NT2/D1 (cell line): ENCODE measurements at regions not wholly inside any gene's neighbourhood (a gene's known extent, or its start where the extent isn't known, plus 50 kb on each side); places are given as distances from the start of the nearest gene placed in this dataset.

Source experiments
- DNase-seq: peaks from one replicate; pipeline ENCODE4 v3.0.0-alpha.2; 2011; ENCODE audit warnings: low read depth, low spot score
- H3K27me3 ChIP-seq: 2 replicates; pipeline ENCODE4 v1.6.0; 2011; ENCODE audit warnings: mild to moderate bottlenecking; ENCODE audit not compliant: insufficient read length, insufficient read depth
- H3K36me3 ChIP-seq: 2 replicates; pipeline ENCODE4 v1.6.1; 2011; ENCODE audit warnings: mild to moderate bottlenecking, low read length, mixed read lengths; ENCODE audit not compliant: insufficient read depth, insufficient read length
- H3K4me1 ChIP-seq: 2 replicates; pipeline ENCODE4 v1.5.1; 2011; ENCODE audit not compliant: insufficient read depth, insufficient read length
- H3K4me3 ChIP-seq: 2 replicates; pipeline ENCODE4 v1.5.1; 2011; ENCODE audit warnings: low read depth; ENCODE audit not compliant: insufficient read length
- H3K9ac ChIP-seq: 2 replicates; pipeline ENCODE4 v1.6.0; 2011; ENCODE audit warnings: low read depth; ENCODE audit not compliant: insufficient read length
- H3K9me3 ChIP-seq: 2 replicates; pipeline ENCODE4 v1.5.1; 2011; ENCODE audit warnings: mild to moderate bottlenecking, low read length; ENCODE audit not compliant: insufficient read depth
- SUZ12 ChIP-seq: IDR thresholded peaks from 2 replicates; pipeline ENCODE4 v1.6.1; 2011; ENCODE audit not compliant: insufficient read length, insufficient read depth; ENCODE audit errors: extremely low read depth
- YY1 ChIP-seq: IDR thresholded peaks from 2 replicates; pipeline ENCODE4 v1.6.1; 2011; ENCODE audit not compliant: insufficient read length, insufficient read depth
- ZNF274 ChIP-seq: IDR thresholded peaks from 2 replicates; pipeline ENCODE4 v1.6.1; 2011; ENCODE audit warnings: mild to moderate bottlenecking, low read depth, low read length

- H3K9ac ChIP-seq, result no peak overlapping the region
- TF ChIP-seq SUZ12, result no peak
- no peak for TF ChIP-seq ZNF274
- no peak for TF ChIP-seq YY1
- no peaks in the 10 kb centered on the region for H3K27me3 ChIP-seq
- no peak overlapping the region for H3K4me3 ChIP-seq
- H3K4me1 ChIP-seq, result no peaks in the 10 kb centered on the region
- no peaks in the 10 kb centered on the region for H3K9me3 ChIP-seq
- DNase-seq, result no peak
- H3K36me3 ChIP-seq, result no peaks in the 10 kb centered on the region
Measured at GRCh38 chrX:130997314-130997713, 60.8 kb upstream of the ARHGAP36 start.

GRCh38 chrX:130999360-130999759 lies 58.8 kb upstream of the ARHGAP36 start:
- no peak overlapping the region for H3K9ac ChIP-seq
- H3K4me3 ChIP-seq, result no peak overlapping the region
- H3K36me3 ChIP-seq, result no peaks in the 10 kb centered on the region
- no peaks in the 10 kb centered on the region for H3K4me1 ChIP-seq
- no peaks in the 10 kb centered on the region for H3K27me3 ChIP-seq
- DNase-seq, result no peak
- TF ChIP-seq YY1 (no peak), ZNF274 (no peak), SUZ12 (no peak)
- H3K9me3 ChIP-seq, result no peaks in the 10 kb centered on the region
